ENCODE measurements at regions not wholly inside any gene's neighbourhood (a gene's known extent, or its start where the extent isn't known, plus 50 kb on each side); places are given as distances from the start of the nearest gene placed in this dataset.

DNA sequence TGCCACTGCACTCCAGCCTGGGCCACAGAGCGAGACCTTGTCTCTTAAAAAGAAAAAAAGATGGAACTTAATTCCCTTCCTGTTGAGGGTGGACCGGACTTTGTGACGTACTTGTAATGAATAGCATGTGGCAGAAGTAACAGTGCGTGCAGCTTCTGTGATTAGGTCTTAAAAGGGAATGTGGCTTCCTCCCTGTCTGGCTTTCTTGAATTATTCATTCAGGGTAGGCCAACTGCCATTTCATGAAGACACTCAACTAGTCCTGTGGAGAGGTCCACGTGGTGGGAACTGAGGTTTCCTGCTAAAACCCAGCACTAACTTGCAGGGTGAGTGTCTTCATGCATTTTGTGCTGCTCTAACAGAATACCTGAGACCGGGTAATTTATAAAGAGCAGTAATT, 98.9 kb upstream of the PIAS1 start:
- Mint-ChIP-seq H3K4me1 (ENCODE audit: low read depth) (no peaks in the 10 kb centered on the region), H3K27me3 (ENCODE audit: low read depth) (peaks cover 2% of the 10 kb centered on the region), H3K9me3 (no peaks in the 10 kb centered on the region), H3K4me3 (no peak overlapping the region), H3K27ac (no peak overlapping the region), H3K36me3 (ENCODE audit: low read depth) (no peaks in the 10 kb centered on the region)
- DNase-seq: no peak
- CTCF ChIA-PET: no interaction called here
- intact Hi-C loops (cut with micrococcal nuclease): no loop called here

DNA sequence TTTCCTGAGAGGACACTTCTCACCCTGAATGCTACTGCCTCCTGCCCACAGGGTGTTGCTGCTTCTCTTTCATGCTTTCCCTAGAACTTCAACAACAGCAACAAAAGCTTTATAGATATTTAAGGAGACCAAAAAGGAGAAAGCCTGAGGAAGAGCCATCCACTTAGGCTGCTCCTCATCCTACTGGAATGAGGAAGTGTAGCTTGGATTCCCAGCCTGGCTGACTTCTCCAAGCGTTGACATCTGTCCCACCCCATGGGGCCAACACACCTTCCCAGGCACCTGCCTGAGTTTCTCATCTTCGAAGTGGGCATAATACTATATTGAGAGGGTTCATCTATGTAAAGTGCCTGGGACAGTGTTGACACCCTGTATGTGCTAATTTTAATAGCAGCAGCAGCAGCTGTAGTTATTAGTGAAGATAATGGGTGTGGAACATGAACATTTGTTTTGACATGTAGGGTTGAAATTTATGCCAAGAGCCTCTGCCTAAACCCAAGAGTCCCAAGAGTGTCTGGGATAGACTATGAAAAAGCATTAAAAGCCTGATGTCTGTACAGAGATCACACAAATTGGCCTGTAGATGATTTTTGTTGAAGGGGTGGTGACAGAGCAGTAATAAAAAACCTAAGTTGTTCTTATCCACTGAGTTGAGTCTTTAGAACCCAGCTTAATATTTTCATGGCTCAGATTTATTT, 96.5 kb upstream of the PIAS1 start:
- no peak overlapping the region for H3K27ac Mint-ChIP-seq
- CTCF ChIA-PET: interaction anchor here (0.6 kb wide), 1 partner anchor 298 kb away, joined by 3 read pairs; no protein-coding TSS in a partner anchor
- no peak for DNase-seq
- intact Hi-C loops (cut with micrococcal nuclease): no loop called here
- no peak overlapping the region for H3K4me3 Mint-ChIP-seq
- peaks cover 5% of the 10 kb centered on the region for H3K27me3 Mint-ChIP-seq (ENCODE audit: low read depth)
- no peaks in the 10 kb centered on the region for H3K36me3 Mint-ChIP-seq (ENCODE audit: low read depth)
- H3K4me1 Mint-ChIP-seq (ENCODE audit: low read depth): peaks cover 3% of the 10 kb centered on the region
- H3K9me3 Mint-ChIP-seq: no peaks in the 10 kb centered on the region

DNA sequence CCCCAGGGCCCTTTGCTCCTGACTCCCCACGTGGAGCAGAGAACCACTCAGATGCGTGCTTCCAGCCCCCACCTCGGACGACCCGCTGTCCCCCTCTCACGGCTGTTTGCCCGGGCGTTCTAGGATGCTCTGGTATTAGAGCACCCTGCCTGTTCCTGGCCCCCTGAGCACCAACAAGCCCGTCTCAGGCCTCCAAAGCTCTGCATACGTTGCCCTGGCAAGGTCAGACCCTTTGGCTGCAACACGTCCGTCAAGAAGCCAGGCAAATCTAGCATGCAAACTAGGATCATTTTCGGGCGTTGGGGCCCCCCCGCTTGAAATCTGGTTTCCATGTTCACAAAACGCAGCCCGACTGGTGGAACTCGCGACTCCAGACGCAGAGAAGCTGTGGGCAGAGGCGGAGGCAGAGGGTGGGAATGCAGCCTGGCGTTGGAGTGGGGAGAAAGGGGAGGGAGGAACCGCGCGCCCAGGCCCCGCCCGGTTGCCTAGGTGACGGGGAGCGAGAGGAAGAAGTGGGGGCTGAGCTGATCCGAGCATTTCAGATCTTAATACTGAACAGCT, 86.2 kb upstream of the PIAS1 start:
- peaks cover 12% of the 10 kb centered on the region for H3K4me1 Mint-ChIP-seq (ENCODE audit: low read depth)
- no peaks in the 10 kb centered on the region for H3K36me3 Mint-ChIP-seq (ENCODE audit: low read depth)
- no peak overlapping the region for H3K27ac Mint-ChIP-seq
- peaks cover 30% of the 10 kb centered on the region for H3K27me3 Mint-ChIP-seq (ENCODE audit: low read depth)
- no peaks in the 10 kb centered on the region for H3K9me3 Mint-ChIP-seq
- intact Hi-C loops (cut with micrococcal nuclease): no loop called here
- no peak overlapping the region for H3K4me3 Mint-ChIP-seq
- DNase-seq: no peak
- CTCF ChIA-PET: no interaction called here

DNA sequence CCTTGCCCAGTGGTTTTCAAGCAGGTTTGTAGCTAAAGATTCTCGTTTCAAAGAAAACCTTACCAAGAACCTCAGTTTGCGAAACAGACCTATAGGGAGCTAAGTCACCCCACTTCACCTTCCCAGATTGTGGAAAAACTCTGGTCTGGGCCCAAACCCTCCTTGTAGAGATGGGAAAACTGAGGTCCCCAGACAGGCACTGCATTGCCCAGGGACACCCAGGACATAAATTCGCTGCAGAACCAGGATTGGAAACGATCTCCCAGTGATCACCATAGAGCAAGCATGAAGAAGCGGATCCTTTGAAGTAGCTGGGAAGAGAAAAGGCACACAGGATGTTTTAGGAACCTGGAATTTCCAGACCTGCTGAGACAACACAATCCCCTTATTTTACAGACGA, 85.6 kb upstream of the PIAS1 start:
- no peak for DNase-seq
- no peaks in the 10 kb centered on the region for H3K9me3 Mint-ChIP-seq
- H3K4me3 Mint-ChIP-seq: no peak overlapping the region
- H3K27ac Mint-ChIP-seq: no peak overlapping the region
- H3K27me3 Mint-ChIP-seq (ENCODE audit: low read depth): peaks cover 30% of the 10 kb centered on the region
- H3K4me1 Mint-ChIP-seq (ENCODE audit: low read depth): peaks cover 12% of the 10 kb centered on the region
- CTCF ChIA-PET: no interaction called here
- H3K36me3 Mint-ChIP-seq (ENCODE audit: low read depth): no peaks in the 10 kb centered on the region
- intact Hi-C loops (cut with micrococcal nuclease): no loop called here

DNA sequence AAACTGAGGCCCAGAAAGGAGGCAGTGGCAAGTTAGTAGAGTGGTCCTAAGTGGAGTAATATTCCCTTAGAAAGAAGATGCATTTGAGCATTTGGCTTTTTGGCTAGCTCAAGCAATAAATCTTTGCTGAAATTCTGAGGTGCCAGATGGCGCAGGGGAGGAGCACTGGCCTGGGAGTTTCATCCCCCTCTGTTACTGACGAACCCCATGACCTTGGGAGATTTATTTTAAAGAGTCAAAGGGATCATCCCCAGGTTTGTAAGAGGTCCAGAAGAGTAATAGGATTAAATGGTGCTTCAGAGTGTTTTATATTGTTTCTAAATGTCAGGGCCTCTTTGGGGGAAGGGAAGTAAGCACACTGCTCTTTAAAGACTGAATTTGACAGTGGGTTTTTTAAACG, 85.1 kb upstream of the PIAS1 start:
- Mint-ChIP-seq H3K4me3 (no peak overlapping the region), H3K4me1 (ENCODE audit: low read depth) (peaks cover 12% of the 10 kb centered on the region), H3K27ac (no peak overlapping the region), H3K9me3 (no peaks in the 10 kb centered on the region), H3K36me3 (ENCODE audit: low read depth) (no peaks in the 10 kb centered on the region), H3K27me3 (ENCODE audit: low read depth) (peaks cover 30% of the 10 kb centered on the region)
- CTCF ChIA-PET: interaction anchor here (0.7 kb wide), 1 partner anchor 173 kb away, joined by 4 read pairs; no protein-coding TSS in a partner anchor
- no peak for DNase-seq
- intact Hi-C loops (cut with micrococcal nuclease): no loop called here

DNA sequence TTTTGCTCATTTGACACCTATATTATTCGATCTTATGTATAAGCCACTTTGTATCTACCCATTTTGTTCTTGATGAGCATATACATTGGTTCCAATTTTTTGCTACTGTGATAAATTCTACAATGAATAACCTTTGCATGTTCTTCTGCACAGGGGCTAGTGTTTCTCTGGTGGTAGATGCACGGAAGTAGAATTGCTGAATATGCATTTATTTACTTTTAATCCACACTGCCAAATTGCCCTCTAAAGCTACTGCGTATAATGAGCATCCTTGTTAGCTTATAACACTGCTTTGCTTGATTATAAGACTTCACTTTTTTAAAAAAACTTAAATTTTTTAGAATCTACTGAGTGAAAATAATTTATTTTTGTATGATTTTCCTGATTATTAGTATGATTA, 84.2 kb upstream of the PIAS1 start:
- intact Hi-C loops (cut with micrococcal nuclease): no loop called here
- Mint-ChIP-seq H3K9me3 (no peaks in the 10 kb centered on the region), H3K36me3 (ENCODE audit: low read depth) (no peaks in the 10 kb centered on the region), H3K27me3 (ENCODE audit: low read depth) (peaks cover 30% of the 10 kb centered on the region), H3K27ac (no peak overlapping the region), H3K4me3 (no peak overlapping the region), H3K4me1 (ENCODE audit: low read depth) (peaks cover 12% of the 10 kb centered on the region)
- CTCF ChIA-PET: interaction anchor here (0.7 to 1.2 kb wide), 2 partner anchors 129 to 173 kb away, joined by 3 to 4 read pairs; no protein-coding TSS in a partner anchor
- no peak for DNase-seq

DNA sequence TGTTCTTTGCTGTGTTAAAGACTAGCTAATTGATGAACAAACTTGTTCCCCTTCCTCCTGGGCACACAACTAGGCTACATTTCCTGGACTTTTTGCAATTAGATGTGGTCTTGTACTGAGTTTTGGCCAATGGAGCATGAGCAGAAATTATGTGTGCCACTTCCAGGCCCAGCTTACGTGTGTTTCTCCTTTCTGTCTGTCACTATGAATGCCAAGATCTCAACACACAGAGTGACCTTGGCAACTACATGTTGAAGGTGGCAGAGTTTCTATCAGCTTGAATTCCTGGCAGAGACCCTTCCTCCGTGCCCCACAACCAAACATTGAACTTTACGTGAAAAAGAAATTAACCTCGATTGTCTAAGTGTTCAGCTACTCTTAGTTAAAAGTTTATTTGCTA, 81.7 kb upstream of the PIAS1 start:
- Mint-ChIP-seq H3K4me1 (ENCODE audit: low read depth) (peaks cover 12% of the 10 kb centered on the region), H3K27me3 (ENCODE audit: low read depth) (peaks cover 28% of the 10 kb centered on the region), H3K27ac (no peak overlapping the region), H3K9me3 (no peaks in the 10 kb centered on the region), H3K36me3 (ENCODE audit: low read depth) (no peaks in the 10 kb centered on the region), H3K4me3 (no peak overlapping the region)
- DNase-seq: no peak
- intact Hi-C loops (cut with micrococcal nuclease): no loop called here
- CTCF ChIA-PET: no interaction called here

DNA sequence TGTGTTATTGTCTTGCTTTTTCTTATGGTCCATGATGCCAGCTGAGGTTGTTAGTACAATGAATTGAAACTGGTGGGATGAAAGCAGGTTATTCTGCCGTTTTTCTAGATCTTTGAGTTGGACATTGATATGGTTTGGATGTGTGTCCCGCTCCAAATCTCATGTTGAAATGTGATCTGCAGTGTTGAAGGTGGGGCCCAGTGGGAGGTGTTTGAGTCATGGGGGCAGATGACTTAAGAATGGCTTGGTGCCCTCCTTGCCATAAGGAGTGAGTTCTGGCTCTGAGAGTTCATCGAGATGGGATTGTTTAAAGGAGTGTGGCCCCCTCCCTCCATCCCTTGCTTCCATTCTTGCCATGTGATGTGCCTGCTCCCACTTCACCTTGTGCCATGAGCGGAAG, 80.3 kb upstream of the PIAS1 start:
- H3K36me3 Mint-ChIP-seq (ENCODE audit: low read depth): no peaks in the 10 kb centered on the region
- DNase-seq: no peak
- H3K9me3 Mint-ChIP-seq: no peaks in the 10 kb centered on the region
- CTCF ChIA-PET: no interaction called here
- H3K4me1 Mint-ChIP-seq (ENCODE audit: low read depth): peaks cover 2% of the 10 kb centered on the region
- no peak overlapping the region for H3K27ac Mint-ChIP-seq
- intact Hi-C loops (cut with micrococcal nuclease): no loop called here
- H3K4me3 Mint-ChIP-seq: no peak overlapping the region
- peaks cover 15% of the 10 kb centered on the region for H3K27me3 Mint-ChIP-seq (ENCODE audit: low read depth)

DNA sequence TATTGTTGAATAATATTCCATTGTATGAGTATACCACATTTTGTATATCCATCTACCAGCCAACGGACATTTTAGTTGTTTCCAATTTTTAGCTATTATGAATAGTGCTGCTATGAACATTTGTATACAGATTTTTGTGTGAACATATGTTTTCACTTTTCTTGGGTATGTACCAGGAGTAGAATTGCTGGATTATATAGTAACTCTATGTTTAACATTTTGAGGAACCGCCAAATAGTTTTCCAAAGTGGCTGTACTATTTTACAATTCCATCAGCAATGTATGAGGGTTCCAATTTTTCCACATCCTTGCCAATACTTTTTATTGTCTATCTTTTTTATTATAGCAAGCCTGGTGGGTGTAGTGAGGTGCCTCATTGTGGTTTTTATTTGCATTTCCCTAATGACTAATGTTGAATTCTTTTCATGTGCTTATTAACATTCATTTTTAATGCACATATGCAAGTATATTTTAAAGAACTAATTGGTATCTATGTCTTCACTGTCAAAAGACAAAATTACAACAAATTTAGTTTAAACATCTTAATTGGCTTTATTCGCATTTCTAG, 77.5 kb upstream of the PIAS1 start:
- Mint-ChIP-seq H3K27me3 (ENCODE audit: low read depth) (peaks cover 3% of the 10 kb centered on the region), H3K27ac (no peak overlapping the region), H3K9me3 (peaks cover 2% of the 10 kb centered on the region), H3K4me1 (ENCODE audit: low read depth) (no peaks in the 10 kb centered on the region), H3K36me3 (ENCODE audit: low read depth) (no peaks in the 10 kb centered on the region), H3K4me3 (no peak overlapping the region)
- CTCF ChIA-PET: interaction anchor here (0.6 kb wide), 1 partner anchor 135 kb away, joined by 3 read pairs; no protein-coding TSS in a partner anchor
- DNase-seq: no peak
- intact Hi-C loops (cut with micrococcal nuclease): no loop called here

DNA sequence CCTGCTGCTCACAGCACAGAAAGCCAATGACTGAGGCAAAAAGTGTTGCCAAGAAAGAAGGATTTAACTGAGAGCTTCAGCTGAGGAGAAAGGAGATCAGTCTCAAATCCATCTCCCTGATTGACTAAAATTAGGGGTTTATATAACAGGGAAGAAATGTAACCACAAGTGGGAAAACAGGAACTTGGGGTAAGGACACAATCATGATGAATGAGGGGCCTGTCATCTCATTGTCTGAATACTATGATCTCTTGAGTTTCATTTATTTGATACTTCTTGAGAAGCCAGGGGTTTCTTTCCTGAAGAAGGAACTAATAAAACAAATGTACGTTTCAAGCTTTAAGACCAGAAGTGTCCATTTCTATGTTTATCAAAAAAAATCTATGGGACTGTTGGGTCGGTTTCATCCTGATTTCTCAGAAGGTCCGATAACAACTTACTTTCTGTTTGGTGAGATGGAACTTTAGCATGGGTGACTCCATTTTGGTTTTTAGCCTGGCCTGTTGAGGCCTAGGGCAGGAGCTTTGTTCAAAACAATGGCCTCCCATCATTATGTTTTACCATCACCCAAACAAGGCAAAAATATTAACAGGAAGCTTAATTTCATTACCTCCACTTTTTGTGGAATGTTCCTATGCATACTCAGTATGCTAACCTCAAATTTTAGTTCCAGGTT, 76.6 kb upstream of the PIAS1 start:
- no peak overlapping the region for H3K4me3 Mint-ChIP-seq
- no peak for DNase-seq
- CTCF ChIA-PET: interaction anchor here (0.6 kb wide), 1 partner anchor 135 kb away, joined by 3 read pairs; no protein-coding TSS in a partner anchor
- H3K9me3 Mint-ChIP-seq: peaks cover 2% of the 10 kb centered on the region
- intact Hi-C loops (cut with micrococcal nuclease): no loop called here
- no peak overlapping the region for H3K27ac Mint-ChIP-seq
- peaks cover 3% of the 10 kb centered on the region for H3K27me3 Mint-ChIP-seq (ENCODE audit: low read depth)
- H3K4me1 Mint-ChIP-seq (ENCODE audit: low read depth): no peaks in the 10 kb centered on the region
- H3K36me3 Mint-ChIP-seq (ENCODE audit: low read depth): no peaks in the 10 kb centered on the region

DNA sequence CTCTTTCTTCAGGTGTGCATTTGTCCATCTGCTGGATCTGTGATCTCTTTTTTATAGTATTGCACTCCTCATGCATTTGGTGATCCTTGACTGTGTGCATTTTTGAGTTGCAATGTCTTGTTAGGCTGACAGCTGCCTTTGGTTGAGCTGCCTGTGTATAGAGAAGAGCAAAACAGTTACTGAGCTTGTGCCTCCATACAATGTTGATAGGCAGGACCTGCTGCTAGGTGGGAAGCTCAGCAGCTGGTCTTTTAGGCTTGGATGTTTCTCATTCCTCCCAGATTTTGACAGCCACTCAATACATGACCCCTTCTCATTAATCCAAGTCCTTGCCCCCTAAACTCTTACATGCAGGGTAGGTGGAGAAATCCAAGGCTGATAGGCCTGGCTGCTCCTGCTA, 74.8 kb upstream of the PIAS1 start:
- Mint-ChIP-seq H3K9me3 (peaks cover 2% of the 10 kb centered on the region), H3K27me3 (ENCODE audit: low read depth) (peaks cover 6% of the 10 kb centered on the region), H3K4me3 (no peak overlapping the region), H3K4me1 (ENCODE audit: low read depth) (no peaks in the 10 kb centered on the region), H3K36me3 (ENCODE audit: low read depth) (no peaks in the 10 kb centered on the region), H3K27ac (no peak overlapping the region)
- CTCF ChIA-PET: interaction anchor here (0.7 kb wide), 1 partner anchor 11 kb away, joined by 7 read pairs; no protein-coding TSS in a partner anchor
- intact Hi-C loops (cut with micrococcal nuclease): no loop called here
- DNase-seq: no peak

DNA sequence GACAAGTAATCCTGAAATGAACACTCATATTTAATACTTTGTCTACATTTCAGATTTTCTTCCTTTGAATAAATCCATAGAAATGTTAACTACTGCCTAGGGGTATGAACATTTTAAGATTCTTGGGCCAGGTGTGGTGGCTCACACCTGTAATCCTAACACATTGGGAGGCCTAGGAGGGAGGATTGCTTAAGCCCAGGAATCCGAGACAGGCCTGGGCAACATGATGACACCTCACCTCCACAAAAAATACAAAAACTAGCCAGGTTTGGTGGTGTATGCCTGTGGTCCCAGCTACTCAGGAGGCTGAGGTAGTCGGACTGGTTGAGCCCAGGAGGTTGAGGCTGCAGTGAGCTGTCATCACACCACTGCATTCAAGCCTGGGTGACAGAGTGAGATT, 73.9 kb upstream of the PIAS1 start:
- CTCF ChIA-PET: no interaction called here
- Mint-ChIP-seq H3K4me3 (no peak overlapping the region), H3K36me3 (ENCODE audit: low read depth) (no peaks in the 10 kb centered on the region), H3K4me1 (ENCODE audit: low read depth) (no peaks in the 10 kb centered on the region), H3K9me3 (peaks cover 2% of the 10 kb centered on the region), H3K27ac (no peak overlapping the region), H3K27me3 (ENCODE audit: low read depth) (peaks cover 4% of the 10 kb centered on the region)
- DNase-seq: no peak
- intact Hi-C loops (cut with micrococcal nuclease): no loop called here
